Calu3 (cell line): ENCODE measurements at regions not wholly inside any gene's neighbourhood (a gene's known extent, or its start where the extent isn't known, plus 50 kb on each side); places are given as distances from the start of the nearest gene placed in this dataset.

Experiments used
- BruUV-seq: library from RNA; stranded (reverse); fragments of 400-500 nt; replicated peaks from 2 replicates; lab custom pipeline; 2021; lab: Mats Ljungman, UMichigan
- CTCF ChIA-PET: fragments of 300-600 bp; sonication (Branson Sonifier 250); formaldehyde crosslinking; loops from one replicate; lab custom pipeline; 2022; ENCODE audit warnings: antibody characterized with exemption; lab: Charles Lee
- DNase-seq: peaks from one replicate; pipeline ENCODE4 v3.0.0; 2022
- H3K27ac Mint-ChIP-seq: one replicate; pipeline ENCODE4 v1.8.0; 2022; ENCODE audit warnings: mixed read lengths; ENCODE audit not compliant: unreplicated experiment
- H3K27me3 Mint-ChIP-seq: one replicate; pipeline ENCODE4 v1.8.0; 2022; ENCODE audit warnings: mixed read lengths; ENCODE audit not compliant: unreplicated experiment
- H3K36me3 Mint-ChIP-seq: one replicate; pipeline ENCODE4 v1.8.0; 2022; ENCODE audit warnings: mild to moderate bottlenecking, moderate library complexity, mixed read lengths; ENCODE audit not compliant: insufficient read depth, unreplicated experiment
- H3K4me1 Mint-ChIP-seq: one replicate; pipeline ENCODE4 v1.8.0; 2022; ENCODE audit warnings: mild to moderate bottlenecking, low read depth, mixed read lengths; ENCODE audit not compliant: unreplicated experiment
- H3K4me3 Mint-ChIP-seq: one replicate; pipeline ENCODE4 v1.8.0; 2022; ENCODE audit warnings: mild to moderate bottlenecking, low read depth, moderate library complexity, mixed read lengths; ENCODE audit not compliant: unreplicated experiment
- H3K9me3 Mint-ChIP-seq: one replicate; pipeline ENCODE4 v1.8.0; 2022; ENCODE audit warnings: low read depth, mixed read lengths; ENCODE audit not compliant: unreplicated experiment
- CTCF ChIP-seq: fragments of 200-600 bp; IDR thresholded peaks from one replicate; pipeline ENCODE4 v1.8.0; 2022; ENCODE audit warnings: antibody characterized with exemption; ENCODE audit not compliant: unreplicated experiment
- intact Hi-C: fragments of 100-400 bp; cut with micrococcal nuclease; formaldehyde crosslinking; loops from one replicate; pipeline ENCODE4 v1.10.0; 2022; ENCODE audit not compliant: unreplicated experiment

DNA sequence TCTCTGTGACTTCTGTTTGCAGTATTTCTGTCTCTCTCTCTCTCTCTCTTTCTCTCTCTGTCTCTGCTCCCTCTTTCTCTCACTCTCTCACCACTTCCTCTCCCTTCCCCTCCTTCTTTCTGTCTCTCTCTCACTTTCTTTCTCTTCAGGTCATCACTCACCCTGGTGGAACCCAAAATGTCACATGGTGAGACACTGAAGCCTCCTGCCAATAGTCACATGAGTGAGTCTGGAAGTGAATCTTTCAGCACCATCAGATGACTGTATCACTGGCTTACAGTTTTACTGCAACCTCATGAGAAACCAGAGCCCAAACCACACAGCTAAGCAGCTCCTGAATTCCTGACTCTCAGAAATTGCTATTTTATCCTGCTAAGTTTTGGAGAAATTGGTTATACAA is 414.6 kb downstream of the CAAP1 start:
- Mint-ChIP-seq H3K4me1 (no peaks in the 10 kb centered on the region), H3K9me3 (peaks cover 18% of the 10 kb centered on the region), H3K27ac (no peak overlapping the region), H3K27me3 (no peaks in the 10 kb centered on the region), H3K36me3 (no peaks in the 10 kb centered on the region), H3K4me3 (no peak overlapping the region)
- no TSS peak for BruUV-seq
- DNase-seq, result no peak
- CTCF ChIA-PET, result no interaction called here
- intact Hi-C loops, result no loop called here
- no peak for TF ChIP-seq CTCF

GRCh38 chr9:26471261-26471660 is 421.3 kb downstream of the CAAP1 start:
- H3K4me1 Mint-ChIP-seq, result no peaks in the 10 kb centered on the region
- no TSS peak for BruUV-seq
- H3K36me3 Mint-ChIP-seq, result no peaks in the 10 kb centered on the region
- TF ChIP-seq CTCF, result no peak
- DNase-seq, result no peak
- H3K27me3 Mint-ChIP-seq, result no peaks in the 10 kb centered on the region
- peaks cover 8% of the 10 kb centered on the region for H3K9me3 Mint-ChIP-seq
- intact Hi-C loops, result no loop called here
- CTCF ChIA-PET, result no interaction called here
- H3K27ac Mint-ChIP-seq, result no peak overlapping the region
- no peak overlapping the region for H3K4me3 Mint-ChIP-seq

DNA sequence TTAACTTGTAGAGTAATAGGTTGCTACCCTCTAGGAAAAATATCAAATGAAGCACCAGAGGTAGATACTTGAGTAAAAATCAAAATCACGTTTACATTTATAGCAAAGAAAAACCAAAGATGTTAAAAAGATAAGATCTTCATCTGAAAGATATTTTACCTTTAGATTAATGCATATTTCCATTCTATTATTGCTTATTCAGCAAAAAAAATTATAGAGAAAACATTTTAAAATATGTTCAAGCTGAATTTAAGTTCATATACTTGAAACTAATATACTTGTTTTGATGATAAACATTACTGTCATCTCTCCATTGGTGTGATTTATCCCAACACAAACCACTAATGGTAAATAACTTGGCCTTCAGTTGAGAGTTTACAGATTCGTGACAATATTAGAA is 422.3 kb downstream of the CAAP1 start:
- CTCF ChIA-PET, result no interaction called here
- no TSS peak for BruUV-seq
- intact Hi-C loops, result no loop called here
- peaks cover 4% of the 10 kb centered on the region for H3K9me3 Mint-ChIP-seq
- TF ChIP-seq CTCF, result no peak
- H3K4me3 Mint-ChIP-seq, result no peak overlapping the region
- H3K4me1 Mint-ChIP-seq, result no peaks in the 10 kb centered on the region
- no peaks in the 10 kb centered on the region for H3K27me3 Mint-ChIP-seq
- no peak for DNase-seq
- no peaks in the 10 kb centered on the region for H3K36me3 Mint-ChIP-seq
- H3K27ac Mint-ChIP-seq, result no peak overlapping the region

GRCh38 chr9:26463837-26464236 is 428.8 kb downstream of the CAAP1 start:
- H3K4me1 Mint-ChIP-seq, result no peaks in the 10 kb centered on the region
- no peaks in the 10 kb centered on the region for H3K9me3 Mint-ChIP-seq
- no peak for TF ChIP-seq CTCF
- CTCF ChIA-PET, result no interaction called here
- intact Hi-C loops, result no loop called here
- no peak for DNase-seq
- H3K27me3 Mint-ChIP-seq, result no peaks in the 10 kb centered on the region
- H3K36me3 Mint-ChIP-seq, result no peaks in the 10 kb centered on the region
- no peak overlapping the region for H3K27ac Mint-ChIP-seq
- no peak overlapping the region for H3K4me3 Mint-ChIP-seq
- no TSS peak for BruUV-seq
